ENCODE measurements at regions not wholly inside any gene's neighbourhood (a gene's known extent, or its start where the extent isn't known, plus 50 kb on each side); places are given as distances from the start of the nearest gene placed in this dataset.

DNA sequence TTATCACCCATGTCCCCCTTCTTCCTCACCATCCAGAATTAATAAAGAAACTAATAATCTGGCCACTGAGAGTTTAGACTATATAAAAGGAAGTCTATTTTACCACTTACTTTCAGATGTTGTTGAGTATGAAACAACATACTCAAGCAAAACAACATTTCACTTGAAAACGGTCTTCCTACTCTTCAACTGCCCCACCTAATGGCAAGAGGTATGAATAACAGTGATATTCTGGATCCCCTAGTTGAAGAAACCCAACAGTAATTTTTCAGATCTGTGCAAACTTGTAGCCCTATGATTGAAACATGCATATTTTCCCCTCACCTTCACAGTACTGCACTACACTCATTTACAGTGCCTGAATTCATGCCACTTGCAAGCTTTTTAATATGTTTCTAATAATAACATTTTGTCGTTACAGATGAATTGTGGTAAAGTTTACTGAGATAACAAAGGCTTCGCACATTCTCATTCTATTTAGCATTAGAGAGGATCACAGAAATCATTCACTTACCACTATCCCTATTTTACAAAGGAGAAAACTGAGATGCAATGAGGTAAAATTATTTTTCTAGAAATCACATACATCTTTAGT, 267.9 kb upstream of the PDE4D start:
- no peak for TF ChIP-seq POLR2A (IDR thresholded peaks at IDR 0.05; ENCODE audit: low read length)
- no peak for TF ChIP-seq GATA1 (IDR thresholded peaks at IDR 0.05; ENCODE audit: low read depth, low read length)

Data from erythroblast (primary cell).